PC-3 (cell line): ENCODE measurements at regions not wholly inside any gene's neighbourhood (a gene's known extent, or its start where the extent isn't known, plus 50 kb on each side); places are given as distances from the start of the nearest gene placed in this dataset.
A peak's percentile ranks its signal among the peaks of the same experiment; 100 is the strongest.

Experiments
- ATAC-seq: fragments of 200-7000 bp; cut with Tn5 transposase; 2 replicates; pipeline ENCODE4 v1.9.1; 2020; ENCODE audit warnings: mild to moderate bottlenecking, moderate library complexity
- BruUV-seq: library from RNA; stranded (reverse); fragments of 400-500 nt; replicated peaks from 2 replicates; lab custom pipeline; 2021; lab: Mats Ljungman, UMichigan
- CTCF ChIA-PET: fragments of 300-600 bp; sonication (Branson Sonifier 250); formaldehyde crosslinking; loops from one replicate; lab custom pipeline; 2022; ENCODE audit warnings: antibody characterized with exemption; lab: Charles Lee
- POLR2A ChIA-PET: fragments of 300-600 bp; sonication (Branson Sonifier 250); formaldehyde crosslinking; loops from one replicate; lab custom pipeline; 2022; ENCODE audit warnings: antibody characterized with exemption; ENCODE audit not compliant: unreplicated experiment; lab: Charles Lee
- DNase-seq: peaks from one replicate; pipeline ENCODE4 v3.0.0-alpha.2; 2015
- H2AFZ ChIP-seq: fragments of 300-600 bp; sonication (generic); 2 replicates; pipeline ENCODE4 v1.6.0; 2016; ENCODE audit warnings: antibody characterized with exemption, low read length
- H3F3A ChIP-seq: fragments of 300-600 bp; sonication (generic); one replicate; pipeline ENCODE4 v1.6.0; 2017; ENCODE audit warnings: antibody characterized with exemption, low read length, control low read depth, mild to moderate bottlenecking; ENCODE audit not compliant: unreplicated experiment
- H3K27ac ChIP-seq: fragments of 300-600 bp; sonication (generic); 2 replicates; pipeline ENCODE4 v1.5.1; 2016; ENCODE audit warnings: mild to moderate bottlenecking, low read length
- H3K27me3 ChIP-seq: fragments of 300-600 bp; sonication (generic); 2 replicates; pipeline ENCODE4 v1.6.1; 2016; ENCODE audit warnings: low read length, mixed read lengths
- H3K36me3 ChIP-seq: fragments of 300-600 bp; sonication (generic); 2 replicates; pipeline ENCODE4 v1.6.1; 2016; ENCODE audit warnings: low read depth, mixed run types, low read length, mixed read lengths
- H3K4me1 ChIP-seq: fragments of 300-600 bp; sonication (generic); 2 replicates; pipeline ENCODE4 v1.5.1; 2016; ENCODE audit warnings: low read length; ENCODE audit not compliant: insufficient read depth
- H3K4me2 ChIP-seq: fragments of 300-600 bp; sonication (generic); 2 replicates; pipeline ENCODE4 v1.6.0; 2016; ENCODE audit warnings: low read length
- H3K4me3 ChIP-seq: fragments of 300-600 bp; sonication (generic); 2 replicates; pipeline ENCODE4 v1.5.1; 2016; ENCODE audit warnings: mild to moderate bottlenecking, low read length, mixed read lengths
- H3K79me2 ChIP-seq: fragments of 300-600 bp; sonication (generic); 2 replicates; pipeline ENCODE4 v1.6.1; 2017; ENCODE audit warnings: low read length, mixed read lengths
- H3K9ac ChIP-seq: fragments of 300-600 bp; sonication (generic); 2 replicates; pipeline ENCODE4 v1.6.0; 2016; ENCODE audit warnings: mild to moderate bottlenecking, low read length
- H3K9me2 ChIP-seq: fragments of 300-600 bp; sonication (generic); replicated peaks from 2 replicates; pipeline ENCODE4 v1.6.1; 2016; ENCODE audit warnings: mixed run types, low read length, mixed read lengths
- H3K9me3 ChIP-seq: fragments of 300-600 bp; sonication (generic); 2 replicates; pipeline ENCODE4 v1.6.1; 2016; ENCODE audit warnings: low read length, mixed read lengths
- H4K20me1 ChIP-seq: fragments of 300-600 bp; sonication (generic); 2 replicates; pipeline ENCODE4 v1.6.1; 2016; ENCODE audit warnings: low read length, mixed read lengths
- EZH2 ChIP-seq: fragments of 300-600 bp; sonication (generic); IDR thresholded peaks from one replicate; pipeline ENCODE4 v1.6.1; 2017; ENCODE audit warnings: antibody characterized with exemption, mild to moderate bottlenecking, low read length; ENCODE audit not compliant: unreplicated experiment
- EZH2phosphoT487 ChIP-seq: fragments of 300-600 bp; sonication (generic); IDR thresholded peaks from 2 replicates; pipeline ENCODE4 v1.6.1; 2018; ENCODE audit warnings: mild to moderate bottlenecking, antibody characterized with exemption, low read length, borderline replicate concordance
- intact Hi-C: fragments of 100-400 bp; cut with micrococcal nuclease; formaldehyde crosslinking; loops from 2 replicates; pipeline ENCODE4 v1.9.0; 2023
- TF ChIP-seq, protein P1 (sequence below): fragments of 300-600 bp; sonication (generic); conservative IDR thresholded peaks from 2 replicates; pipeline ENCODE4 v1.5.1; 2017; ENCODE audit warnings: antibody characterized with exemption, low read depth, mild to moderate bottlenecking, low read length

DNA sequence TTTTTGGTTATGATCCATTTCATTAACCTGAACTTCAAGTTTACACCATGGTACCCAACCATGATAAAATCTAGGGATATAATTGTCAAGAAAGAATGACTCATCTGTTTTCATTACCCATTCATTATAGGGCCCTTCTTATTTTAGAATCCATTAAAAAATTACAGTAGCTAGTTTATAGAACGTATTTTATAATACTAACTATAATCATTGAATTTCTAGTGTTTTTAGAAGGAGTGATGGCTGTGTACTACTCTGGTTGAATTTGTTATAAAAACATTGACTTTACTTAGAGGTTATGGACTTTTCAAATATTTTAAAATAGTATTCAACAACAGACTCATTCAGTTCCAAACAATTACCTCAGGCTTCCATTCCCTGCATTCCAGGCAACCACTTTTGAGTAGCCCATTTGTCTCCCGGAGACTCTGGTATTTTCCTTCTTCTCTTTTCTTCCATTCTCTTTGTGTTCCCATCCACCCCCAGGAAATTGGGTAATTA lies 71.9 kb upstream of the KLF12 start:
- H3K4me2 ChIP-seq = no peak overlapping the region
- peaks cover 5% of the 10 kb centered on the region; the same call in 1 of the 2 replicates for H3K4me1 ChIP-seq
- ATAC-seq (no peak), DNase-seq (peak; percentile 3)
- no peaks in the 10 kb centered on the region for H3K27me3 ChIP-seq
- H3K9ac ChIP-seq = no peak overlapping the region
- TF ChIP-seq, protein P1, sequence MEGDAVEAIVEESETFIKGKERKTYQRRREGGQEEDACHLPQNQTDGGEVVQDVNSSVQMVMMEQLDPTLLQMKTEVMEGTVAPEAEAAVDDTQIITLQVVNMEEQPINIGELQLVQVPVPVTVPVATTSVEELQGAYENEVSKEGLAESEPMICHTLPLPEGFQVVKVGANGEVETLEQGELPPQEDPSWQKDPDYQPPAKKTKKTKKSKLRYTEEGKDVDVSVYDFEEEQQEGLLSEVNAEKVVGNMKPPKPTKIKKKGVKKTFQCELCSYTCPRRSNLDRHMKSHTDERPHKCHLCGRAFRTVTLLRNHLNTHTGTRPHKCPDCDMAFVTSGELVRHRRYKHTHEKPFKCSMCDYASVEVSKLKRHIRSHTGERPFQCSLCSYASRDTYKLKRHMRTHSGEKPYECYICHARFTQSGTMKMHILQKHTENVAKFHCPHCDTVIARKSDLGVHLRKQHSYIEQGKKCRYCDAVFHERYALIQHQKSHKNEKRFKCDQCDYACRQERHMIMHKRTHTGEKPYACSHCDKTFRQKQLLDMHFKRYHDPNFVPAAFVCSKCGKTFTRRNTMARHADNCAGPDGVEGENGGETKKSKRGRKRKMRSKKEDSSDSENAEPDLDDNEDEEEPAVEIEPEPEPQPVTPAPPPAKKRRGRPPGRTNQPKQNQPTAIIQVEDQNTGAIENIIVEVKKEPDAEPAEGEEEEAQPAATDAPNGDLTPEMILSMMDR = no peak
- no peak for TF ChIP-seq EZH2phosphoT487
- TF ChIP-seq EZH2 = no peak
- no peaks in the 10 kb centered on the region for H3K9me2 ChIP-seq
- no peak overlapping the region for H3K4me3 ChIP-seq
- H2AFZ ChIP-seq = no peak overlapping the region
- CTCF ChIA-PET = no interaction called here
- no peaks in the 10 kb centered on the region for H3F3A ChIP-seq
- no peaks in the 10 kb centered on the region for H3K9me3 ChIP-seq
- no peaks in the 10 kb centered on the region for H4K20me1 ChIP-seq
- no peaks in the 10 kb centered on the region for H3K79me2 ChIP-seq
- no peaks in the 10 kb centered on the region for H3K36me3 ChIP-seq
- intact Hi-C loops = no loop called here
- no TSS peak for BruUV-seq
- POLR2A ChIA-PET = no interaction called here
- H3K27ac ChIP-seq = no peak overlapping the region

DNA sequence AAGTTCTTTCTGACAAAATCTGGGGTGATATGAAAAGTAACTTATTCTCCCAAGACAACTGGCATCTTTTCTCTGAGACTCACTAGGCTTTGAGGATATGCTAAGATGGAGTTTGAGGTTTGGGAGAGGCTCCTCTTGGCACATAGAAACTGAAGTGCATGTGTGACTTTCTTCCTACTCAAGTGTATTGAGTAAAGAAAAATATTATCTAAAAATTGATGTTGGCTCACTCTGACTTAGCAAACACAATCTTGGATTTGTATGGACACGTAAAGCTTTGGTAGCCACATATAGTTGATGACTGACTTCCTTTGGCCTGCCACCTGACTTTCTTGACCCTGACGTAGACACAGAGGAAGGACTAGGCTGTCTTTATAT lies 71.1 kb upstream of the KLF12 start:
- Histone ChIP-seq H3K4me1 (no peaks in the 10 kb centered on the region), H3K4me3 (no peak overlapping the region), H3K27me3 (no peaks in the 10 kb centered on the region), H4K20me1 (no peaks in the 10 kb centered on the region), H3K9me3 (no peaks in the 10 kb centered on the region), H3F3A (no peaks in the 10 kb centered on the region), H3K9ac (no peak overlapping the region), H2AFZ (no peak overlapping the region), H3K4me2 (no peak overlapping the region), H3K79me2 (no peaks in the 10 kb centered on the region), H3K27ac (no peak overlapping the region), H3K36me3 (no peaks in the 10 kb centered on the region), H3K9me2 (no peaks in the 10 kb centered on the region)
- no peak for ATAC-seq
- POLR2A ChIA-PET = no interaction called here
- TF ChIP-seq EZH2 (no peak), EZH2phosphoT487 (no peak)
- TF ChIP-seq, protein P1 = no peak
- DNase-seq = no peak
- CTCF ChIA-PET = no interaction called here
- intact Hi-C loops = no loop called here
- BruUV-seq = no TSS peak

DNA sequence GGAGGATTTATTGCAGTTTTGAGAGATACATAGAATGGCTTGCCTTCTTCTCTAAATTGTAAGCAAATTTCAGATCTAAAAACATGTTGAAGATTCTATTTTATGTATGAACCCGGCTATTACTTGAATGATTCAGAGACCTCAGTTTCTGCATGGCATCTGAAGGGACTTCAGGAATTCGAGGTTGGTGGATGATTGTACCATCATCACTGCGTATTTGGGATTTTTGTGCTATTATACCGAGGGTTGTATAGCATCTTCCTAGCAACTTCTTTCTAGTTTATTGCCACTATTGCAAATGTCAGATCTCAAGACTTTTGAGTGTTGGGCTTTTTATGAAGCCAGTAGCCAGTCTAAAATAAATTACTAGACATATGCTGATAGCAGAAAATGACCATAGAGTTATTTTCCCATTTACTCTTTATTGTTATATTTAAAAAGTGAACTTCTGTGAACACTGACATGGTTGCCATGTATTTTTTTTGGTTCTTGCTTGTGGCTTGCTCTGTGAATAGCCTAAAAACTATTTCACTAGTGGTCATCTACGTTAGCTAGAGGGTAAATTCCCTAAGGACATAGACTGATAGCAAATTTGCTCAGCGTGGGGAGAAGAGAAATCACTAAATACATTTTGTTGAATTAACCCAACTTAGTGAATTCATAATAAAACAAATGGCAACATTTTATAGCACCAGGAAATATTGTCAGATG lies 70.6 kb upstream of the KLF12 start:
- no peaks in the 10 kb centered on the region for H4K20me1 ChIP-seq
- intact Hi-C loops = no loop called here
- no peak overlapping the region for H3K9ac ChIP-seq
- H3F3A ChIP-seq = no peaks in the 10 kb centered on the region
- ATAC-seq (no peak), DNase-seq (no peak)
- TF ChIP-seq, protein P1 = no peak
- TF ChIP-seq EZH2phosphoT487 (no peak), EZH2 (no peak)
- H3K79me2 ChIP-seq = no peaks in the 10 kb centered on the region
- no peak overlapping the region for H3K4me3 ChIP-seq
- ChIA-PET CTCF (no interaction called here), POLR2A (no interaction called here)
- no peaks in the 10 kb centered on the region for H3K9me3 ChIP-seq
- BruUV-seq = no TSS peak
- H3K4me2 ChIP-seq = no peak overlapping the region
- H2AFZ ChIP-seq = no peak overlapping the region
- H3K27ac ChIP-seq = no peak overlapping the region
- no peaks in the 10 kb centered on the region for H3K36me3 ChIP-seq
- H3K27me3 ChIP-seq = no peaks in the 10 kb centered on the region
- H3K9me2 ChIP-seq = no peaks in the 10 kb centered on the region
- H3K4me1 ChIP-seq = no peaks in the 10 kb centered on the region
